ENCODE measurements at regions not wholly inside any gene's neighbourhood (a gene's known extent, or its start where the extent isn't known, plus 50 kb on each side); places are given as distances from the start of the nearest gene placed in this dataset.
A peak's percentile ranks its signal among the peaks of the same experiment; 100 is the strongest.

- no peaks in the 10 kb centered on the region for H3K27me3 ChIP-seq (ENCODE audit: insufficient read depth, low read depth, severe bottlenecking)
- no peak for TF ChIP-seq CTCF (IDR thresholded peaks at IDR 0.05; ENCODE audit: low read depth, low read length)
- no peaks in the 10 kb centered on the region for H3K36me3 ChIP-seq
- H3K27ac ChIP-seq, result no peak overlapping the region
- no peak for DNase-seq
- no peak overlapping the region for H3K4me3 ChIP-seq (ENCODE audit: low read depth, low read length)
- H3K9me3 ChIP-seq (ENCODE audit: severe bottlenecking), result peaks cover 4% of the 10 kb centered on the region
Measured at GRCh38 chr15:70509282-70509662, 254.1 kb downstream of the UACA start.

GRCh38 chr15:70508561-70509281, 254.6 kb downstream of the UACA start:
- no peak overlapping the region for H3K4me3 ChIP-seq (ENCODE audit: low read depth, low read length)
- H3K36me3 ChIP-seq, result no peaks in the 10 kb centered on the region
- no peak for DNase-seq
- 0 out of 2 replicates have a peak, but pooled peaks have one; percentile 20 for TF ChIP-seq CTCF (IDR thresholded peaks at IDR 0.05; ENCODE audit: low read depth, low read length)
- no peak overlapping the region for H3K27ac ChIP-seq
- H3K27me3 ChIP-seq (ENCODE audit: insufficient read depth, low read depth, severe bottlenecking), result no peaks in the 10 kb centered on the region
- H3K9me3 ChIP-seq (ENCODE audit: severe bottlenecking), result peaks cover 4% of the 10 kb centered on the region

GRCh38 chr15:70507772-70508371, 255.5 kb downstream of the UACA start:
- Histone ChIP-seq H3K27ac (no peak overlapping the region), H3K27me3 (ENCODE audit: insufficient read depth, low read depth, severe bottlenecking) (no peaks in the 10 kb centered on the region)
- DNase-seq, result no peak

GRCh38 chr15:70505936-70506912, 257.1 kb downstream of the UACA start:
- peaks cover 4% of the 10 kb centered on the region for H3K9me3 ChIP-seq (ENCODE audit: severe bottlenecking)
- no peaks in the 10 kb centered on the region for H3K36me3 ChIP-seq
- TF ChIP-seq CTCF (IDR thresholded peaks at IDR 0.05; ENCODE audit: low read depth, low read length), result no peak
- H3K27me3 ChIP-seq (ENCODE audit: insufficient read depth, low read depth, severe bottlenecking), result no peaks in the 10 kb centered on the region
- DNase-seq, result no peak
- H3K27ac ChIP-seq, result no peak overlapping the region
- no peak overlapping the region for H3K4me3 ChIP-seq (ENCODE audit: low read depth, low read length)

More at GRCh38 chr15:70507772-70508371, 255.5 kb downstream of the UACA start:
- Histone ChIP-seq H3K9me3 (ENCODE audit: severe bottlenecking) (peaks cover 4% of the 10 kb centered on the region), H3K36me3 (no peaks in the 10 kb centered on the region), H3K4me3 (ENCODE audit: low read depth, low read length) (no peak overlapping the region)
- no peak for TF ChIP-seq CTCF (IDR thresholded peaks at IDR 0.05; ENCODE audit: low read depth, low read length)

GRCh38 chr15:70505411-70505919, 257.9 kb downstream of the UACA start:
- Histone ChIP-seq H3K27me3 (ENCODE audit: insufficient read depth, low read depth, severe bottlenecking) (no peaks in the 10 kb centered on the region), H3K4me3 (ENCODE audit: low read depth, low read length) (no peak overlapping the region), H3K27ac (no peak overlapping the region), H3K36me3 (no peaks in the 10 kb centered on the region), H3K9me3 (ENCODE audit: severe bottlenecking) (peaks cover 4% of the 10 kb centered on the region)
- DNase-seq, result no peak
- no peak for TF ChIP-seq CTCF (IDR thresholded peaks at IDR 0.05; ENCODE audit: low read depth, low read length)

Data from WERI-Rb-1 (cell line).